DMS153 (cell line): ENCODE measurements at regions not wholly inside any gene's neighbourhood (a gene's known extent, or its start where the extent isn't known, plus 50 kb on each side); places are given as distances from the start of the nearest gene placed in this dataset.

Experiments used
- DNase-seq: peaks from one replicate; lab custom pipeline; 2025; lab: John Stamatoyannopoulos, UW

GRCh38 chr5:57618767-57619381 is 136.3 kb upstream of the ACTBL2 start:
- no peak for DNase-seq

- DNase-seq, result no peak
These were observed 131.1 kb upstream of the ACTBL2 start for GRCh38 chr5:57613741-57614140.

GRCh38 chr5:57611177-57611576 is 128.6 kb upstream of the ACTBL2 start:
- DNase-seq, result no peak

- no peak for DNase-seq
These were observed 125.9 kb upstream of the ACTBL2 start for GRCh38 chr5:57608542-57608941.

- no peak for DNase-seq
These were observed 119.4 kb upstream of the ACTBL2 start for GRCh38 chr5:57601996-57602395.

GRCh38 chr5:57600321-57600720 is 117.7 kb upstream of the ACTBL2 start:
- no peak for DNase-seq

GRCh38 chr5:57598756-57599155 is 116.1 kb upstream of the ACTBL2 start:
- DNase-seq, result no peak

GRCh38 chr5:57598097-57598496 is 115.5 kb upstream of the ACTBL2 start:
- no peak for DNase-seq

GRCh38 chr5:57595523-57595991 is 112.9 kb upstream of the ACTBL2 start:
- no peak for DNase-seq

- DNase-seq, result no peak
These were observed 111.8 kb upstream of the ACTBL2 start for GRCh38 chr5:57594436-57594835.

- DNase-seq, result no peak
These were observed 109.6 kb upstream of the ACTBL2 start for GRCh38 chr5:57592236-57592635.

GRCh38 chr5:57586649-57587048 is 104.0 kb upstream of the ACTBL2 start:
- DNase-seq, result no peak

GRCh38 chr5:57582578-57583070 is 100.0 kb upstream of the ACTBL2 start:
- no peak for DNase-seq

- DNase-seq, result no peak
These were observed 99.2 kb upstream of the ACTBL2 start for GRCh38 chr5:57581772-57582171.

- DNase-seq, result no peak
These were observed 98.6 kb upstream of the ACTBL2 start for GRCh38 chr5:57581222-57581621.

GRCh38 chr5:57577432-57578175 is 95.0 kb upstream of the ACTBL2 start:
- no peak for DNase-seq

GRCh38 chr5:57576317-57576716 is 93.7 kb upstream of the ACTBL2 start:
- no peak for DNase-seq

- no peak for DNase-seq
These were observed 93.2 kb upstream of the ACTBL2 start for GRCh38 chr5:57575839-57576238.

- no peak for DNase-seq
These were observed 89.8 kb upstream of the ACTBL2 start for GRCh38 chr5:57572461-57572860.

GRCh38 chr5:57569601-57570000 is 87.0 kb upstream of the ACTBL2 start:
- DNase-seq, result no peak

- DNase-seq, result no peak
These were observed 85.5 kb upstream of the ACTBL2 start for GRCh38 chr5:57568136-57568535.

- no peak for DNase-seq
These were observed 84.3 kb upstream of the ACTBL2 start for GRCh38 chr5:57566914-57567313.

- DNase-seq, result no peak
These were observed 78.7 kb upstream of the ACTBL2 start for GRCh38 chr5:57561231-57561842.
